ENCODE measurements at regions not wholly inside any gene's neighbourhood (a gene's known extent, or its start where the extent isn't known, plus 50 kb on each side); places are given as distances from the start of the nearest gene placed in this dataset.

GRCh38 chr16:49115956-49116355 lies 165.7 kb downstream of the CBLN1 start:
- no peak for TF ChIP-seq CTCF (IDR thresholded peaks at IDR 0.05)
- Mint-ChIP-seq H3K4me1 (ENCODE audit: low read depth) (no peaks in the 10 kb centered on the region), H3K9me3 (peaks cover 54% of the 10 kb centered on the region), H3K4me3 (no peak overlapping the region), H3K27me3 (ENCODE audit: insufficient read depth) (peaks cover 1% of the 10 kb centered on the region; the same call in 1 of the 2 replicates), H3K27ac (no peak overlapping the region), H3K36me3 (ENCODE audit: low read depth) (no peaks in the 10 kb centered on the region; the same call in 1 of the 2 replicates)
- DNase-seq: no peak

GRCh38 chr16:49112754-49113153 lies 168.9 kb downstream of the CBLN1 start:
- Mint-ChIP-seq H3K27ac (no peak overlapping the region), H3K9me3 (peaks cover 42% of the 10 kb centered on the region), H3K4me1 (ENCODE audit: low read depth) (no peaks in the 10 kb centered on the region), H3K36me3 (ENCODE audit: low read depth) (no peaks in the 10 kb centered on the region; the same call in 1 of the 2 replicates), H3K27me3 (ENCODE audit: insufficient read depth) (peaks cover 1% of the 10 kb centered on the region), H3K4me3 (no peak overlapping the region)
- no peak for DNase-seq
- TF ChIP-seq CTCF (IDR thresholded peaks at IDR 0.05): no peak

GRCh38 chr16:49111351-49111750 lies 170.3 kb downstream of the CBLN1 start:
- H3K4me1 Mint-ChIP-seq (ENCODE audit: low read depth): no peaks in the 10 kb centered on the region
- DNase-seq: no peak
- peaks cover 43% of the 10 kb centered on the region for H3K9me3 Mint-ChIP-seq
- H3K36me3 Mint-ChIP-seq (ENCODE audit: low read depth): no peaks in the 10 kb centered on the region; the same call in 1 of the 2 replicates
- no peak overlapping the region for H3K4me3 Mint-ChIP-seq
- H3K27ac Mint-ChIP-seq: no peak overlapping the region
- TF ChIP-seq CTCF (IDR thresholded peaks at IDR 0.05): no peak
- H3K27me3 Mint-ChIP-seq (ENCODE audit: insufficient read depth): peaks cover 1% of the 10 kb centered on the region

GRCh38 chr16:49108611-49109010 lies 173.0 kb downstream of the CBLN1 start:
- Mint-ChIP-seq H3K27ac (no peak overlapping the region), H3K4me3 (no peak overlapping the region), H3K4me1 (ENCODE audit: low read depth) (no peaks in the 10 kb centered on the region), H3K9me3 (peaks cover 37% of the 10 kb centered on the region), H3K36me3 (ENCODE audit: low read depth) (no peaks in the 10 kb centered on the region), H3K27me3 (ENCODE audit: insufficient read depth) (no peaks in the 10 kb centered on the region; the same call in none of the 2 replicates)
- DNase-seq: no peak
- TF ChIP-seq CTCF (IDR thresholded peaks at IDR 0.05): no peak

- Mint-ChIP-seq H3K36me3 (ENCODE audit: low read depth) (peaks cover 4% of the 10 kb centered on the region), H3K27me3 (ENCODE audit: insufficient read depth) (no peaks in the 10 kb centered on the region; the same call in 1 of the 2 replicates), H3K9me3 (peaks cover 47% of the 10 kb centered on the region), H3K4me3 (no peak overlapping the region), H3K4me1 (ENCODE audit: low read depth) (no peaks in the 10 kb centered on the region), H3K27ac (no peak overlapping the region)
- no peak for TF ChIP-seq CTCF (IDR thresholded peaks at IDR 0.05)
- no peak for DNase-seq
These were observed 178.3 kb downstream of the CBLN1 start for GRCh38 chr16:49103298-49103697.

GRCh38 chr16:49101997-49102396 lies 179.6 kb downstream of the CBLN1 start:
- no peak for DNase-seq
- Mint-ChIP-seq H3K9me3 (peaks cover 52% of the 10 kb centered on the region), H3K27me3 (ENCODE audit: insufficient read depth) (no peaks in the 10 kb centered on the region; the same call in 1 of the 2 replicates), H3K36me3 (ENCODE audit: low read depth) (peaks cover 4% of the 10 kb centered on the region), H3K4me3 (no peak overlapping the region), H3K4me1 (ENCODE audit: low read depth) (no peaks in the 10 kb centered on the region), H3K27ac (no peak overlapping the region)
- TF ChIP-seq CTCF (IDR thresholded peaks at IDR 0.05): no peak
